ENCODE measurements at regions not wholly inside any gene's neighbourhood (a gene's known extent, or its start where the extent isn't known, plus 50 kb on each side); places are given as distances from the start of the nearest gene placed in this dataset.
A peak's percentile ranks its signal among the peaks of the same experiment; 100 is the strongest.
"Not testable (repeated sequence)": the region's sequence is repeated elsewhere in the genome, so short reads cannot be mapped to it uniquely, and the experiment has no call there.

DNA sequence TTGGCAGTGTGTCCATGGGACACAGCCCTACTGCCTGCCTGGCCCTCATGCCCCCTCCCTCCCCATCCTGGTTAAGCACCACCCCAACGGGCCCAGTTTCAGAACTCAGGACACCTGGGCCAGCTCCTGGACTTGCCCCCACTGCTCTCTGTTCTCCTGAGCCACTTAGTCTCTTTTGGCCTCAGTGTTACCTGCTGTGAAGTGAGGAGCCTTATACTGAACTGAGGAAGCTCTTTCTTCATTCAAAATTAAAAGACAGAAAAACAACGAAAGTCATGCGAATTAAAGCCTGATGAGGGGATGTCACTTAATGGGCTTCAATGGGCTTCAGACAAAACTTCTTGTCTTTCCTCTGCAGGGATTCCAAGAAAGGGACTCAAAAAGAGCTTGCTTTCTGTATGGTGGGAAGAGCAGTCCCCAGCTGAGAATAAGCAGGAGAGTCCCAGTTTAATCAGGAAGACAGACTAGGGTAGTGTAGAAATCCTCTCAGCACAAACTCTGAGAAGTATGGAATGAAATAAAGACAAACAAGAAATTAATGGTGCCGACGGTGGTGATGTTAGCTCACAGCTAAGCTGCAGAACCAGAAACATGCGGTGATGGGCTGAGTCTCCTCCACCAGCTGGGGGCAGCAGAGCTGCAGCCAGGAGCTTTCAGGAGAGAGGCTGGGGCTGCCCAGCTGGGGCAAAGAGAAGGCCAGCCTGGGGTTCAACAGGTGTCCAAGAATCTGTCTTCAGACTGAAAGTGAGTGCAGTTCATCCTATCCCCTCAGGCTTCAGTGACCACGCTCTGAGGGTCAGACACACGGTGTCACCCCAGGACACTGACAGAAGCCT lies 101.0 kb downstream of the GGTLC2 start:
- DNase-seq = peak; percentile 16 to 61

GRCh38 chr22:22746061-22746962 lies 101.9 kb downstream of the GGTLC2 start:
- DNase-seq = no peak

- DNase-seq = peak in 1 of 2 experiments; percentile 44
Observed at GRCh38 chr22:22746963-22747933, 102.8 kb downstream of the GGTLC2 start.

GRCh38 chr22:22748297-22748743 lies 103.9 kb downstream of the GGTLC2 start:
- DNase-seq = peak in 1 of 2 experiments; percentile 46

- no peak for DNase-seq
Observed at GRCh38 chr22:22748756-22749155, 104.3 kb downstream of the GGTLC2 start.

DNA sequence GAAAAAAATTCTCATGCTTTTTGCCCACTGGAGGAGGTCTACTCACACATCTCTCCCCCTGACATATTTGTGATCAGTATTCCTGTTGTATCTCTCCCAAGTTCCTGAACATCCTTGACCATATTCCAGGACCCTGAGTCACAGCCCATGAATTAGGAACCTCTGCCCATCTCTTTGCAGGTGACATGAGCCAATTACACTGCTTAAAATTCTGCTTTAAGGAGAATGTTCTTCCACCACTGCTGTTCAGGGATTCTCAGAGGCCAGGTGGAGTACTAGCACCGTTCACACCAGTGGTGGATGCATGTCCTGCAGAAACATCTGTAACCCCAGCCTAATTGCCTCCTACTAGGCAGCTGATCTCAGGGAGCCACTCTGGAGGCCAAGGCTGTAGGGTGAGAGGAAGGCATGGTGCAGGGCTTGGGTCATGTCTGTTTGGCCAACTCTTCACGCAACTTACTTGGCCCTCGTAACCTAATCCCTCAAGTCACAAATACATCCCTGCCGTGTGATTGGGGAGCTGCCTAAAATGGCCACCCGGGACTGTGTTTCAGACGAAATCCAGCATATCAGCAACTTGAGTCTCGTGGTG lies 104.8 kb downstream of the GGTLC2 start:
- DNase-seq = no peak

GRCh38 chr22:22750335-22751042 lies 106.1 kb downstream of the GGTLC2 start:
- no peak for DNase-seq

- DNase-seq = no peak
Observed at GRCh38 chr22:22751043-22751603, 106.7 kb downstream of the GGTLC2 start.

DNA sequence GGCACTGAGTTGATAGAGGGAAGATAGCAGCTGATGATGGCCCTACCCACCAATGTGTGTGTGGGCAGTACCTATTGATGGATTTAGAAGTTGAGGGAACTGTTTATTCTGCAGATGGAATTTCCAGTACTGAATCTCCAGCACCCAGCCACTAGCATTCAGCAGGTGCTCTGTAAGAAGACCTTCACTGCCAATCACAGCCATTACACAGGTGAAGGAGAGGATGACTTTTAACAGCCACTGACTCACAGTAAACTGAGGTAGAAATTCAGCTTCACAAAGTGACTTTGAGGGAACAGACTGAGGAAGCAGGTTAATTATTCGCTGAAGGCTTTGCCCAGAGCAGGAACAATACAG lies 107.8 kb downstream of the GGTLC2 start:
- DNase-seq = no peak

- no peak for DNase-seq
Observed at GRCh38 chr22:22752556-22753477, 108.4 kb downstream of the GGTLC2 start.

DNA sequence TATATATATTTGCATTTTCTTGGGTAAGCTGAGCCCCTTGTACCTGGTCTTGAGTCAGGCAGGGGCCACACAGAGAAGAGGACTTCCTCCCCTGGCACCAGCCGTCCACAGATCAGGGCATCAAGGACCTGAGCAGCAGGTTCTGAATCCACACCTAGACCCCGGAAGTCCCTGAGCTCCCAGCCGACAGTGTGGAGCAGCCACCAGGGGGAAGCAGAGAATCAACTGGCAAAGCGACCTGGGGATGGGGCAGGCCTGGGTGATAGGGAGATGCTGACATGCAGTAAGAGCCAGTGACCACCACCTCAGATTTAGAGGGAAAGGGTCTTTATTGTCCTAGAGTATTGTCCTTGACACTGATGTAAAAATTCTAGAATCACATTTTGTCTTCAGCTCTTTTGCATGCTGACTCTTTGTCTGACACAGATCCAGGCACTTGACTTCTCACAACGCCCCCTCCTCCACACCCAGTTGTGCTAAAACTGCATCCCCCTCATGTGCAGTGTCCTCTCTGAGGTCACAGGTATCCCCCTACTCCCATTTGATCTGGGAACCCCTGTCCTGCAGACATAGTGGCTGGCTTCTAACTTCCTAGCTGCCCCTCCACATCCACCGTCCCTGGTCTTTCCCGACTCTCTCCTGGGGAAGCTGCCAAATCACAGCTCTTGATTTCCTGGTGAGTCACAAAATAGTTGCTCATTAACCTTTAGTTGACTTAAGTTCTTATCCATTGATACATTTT lies 109.3 kb downstream of the GGTLC2 start:
- peak; percentile 40 to 65 for DNase-seq

GRCh38 chr22:22754268-22754657 lies 109.8 kb downstream of the GGTLC2 start:
- no peak for DNase-seq

- DNase-seq = no peak
Observed at GRCh38 chr22:22754961-22755777, 110.8 kb downstream of the GGTLC2 start.

DNA sequence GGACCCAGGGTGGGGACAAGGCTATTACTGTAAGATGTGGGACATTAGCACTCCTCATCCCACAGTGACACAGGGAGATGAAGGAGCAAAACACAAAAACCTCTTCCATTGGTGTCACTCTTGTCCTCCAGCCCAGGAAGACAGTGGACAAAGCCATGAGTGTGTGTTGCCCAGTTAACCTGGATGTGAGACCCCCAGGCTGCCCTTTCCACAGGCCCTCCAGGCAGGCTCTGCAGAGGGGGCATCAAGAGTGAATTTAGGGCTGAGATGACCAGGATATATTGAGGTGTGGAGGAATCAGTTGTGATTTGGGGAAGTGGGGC lies 111.3 kb downstream of the GGTLC2 start:
- DNase-seq = no peak

DNA sequence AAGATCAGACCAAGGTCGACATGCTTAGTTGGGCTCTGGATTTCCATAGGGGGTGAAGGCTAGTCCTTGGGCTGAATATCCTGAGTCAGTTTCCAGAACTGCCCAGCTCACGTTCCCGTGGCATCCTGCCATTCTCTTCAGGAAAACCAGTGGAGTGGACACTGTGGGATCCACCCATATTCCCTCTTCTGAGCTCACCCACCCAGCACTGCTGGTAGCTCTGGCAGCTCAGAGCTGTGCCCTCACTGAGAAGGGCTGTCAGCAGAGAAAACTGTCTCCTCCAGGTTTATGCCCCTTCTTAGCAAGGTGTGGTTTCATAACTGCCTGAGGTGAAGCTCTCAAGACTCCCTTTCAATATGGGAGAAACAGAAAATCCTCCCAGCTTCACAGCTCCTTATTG lies 111.7 kb downstream of the GGTLC2 start:
- no peak for DNase-seq

GRCh38 chr22:22756551-22757201 lies 112.3 kb downstream of the GGTLC2 start:
- DNase-seq = not testable (repeated sequence)

DNA sequence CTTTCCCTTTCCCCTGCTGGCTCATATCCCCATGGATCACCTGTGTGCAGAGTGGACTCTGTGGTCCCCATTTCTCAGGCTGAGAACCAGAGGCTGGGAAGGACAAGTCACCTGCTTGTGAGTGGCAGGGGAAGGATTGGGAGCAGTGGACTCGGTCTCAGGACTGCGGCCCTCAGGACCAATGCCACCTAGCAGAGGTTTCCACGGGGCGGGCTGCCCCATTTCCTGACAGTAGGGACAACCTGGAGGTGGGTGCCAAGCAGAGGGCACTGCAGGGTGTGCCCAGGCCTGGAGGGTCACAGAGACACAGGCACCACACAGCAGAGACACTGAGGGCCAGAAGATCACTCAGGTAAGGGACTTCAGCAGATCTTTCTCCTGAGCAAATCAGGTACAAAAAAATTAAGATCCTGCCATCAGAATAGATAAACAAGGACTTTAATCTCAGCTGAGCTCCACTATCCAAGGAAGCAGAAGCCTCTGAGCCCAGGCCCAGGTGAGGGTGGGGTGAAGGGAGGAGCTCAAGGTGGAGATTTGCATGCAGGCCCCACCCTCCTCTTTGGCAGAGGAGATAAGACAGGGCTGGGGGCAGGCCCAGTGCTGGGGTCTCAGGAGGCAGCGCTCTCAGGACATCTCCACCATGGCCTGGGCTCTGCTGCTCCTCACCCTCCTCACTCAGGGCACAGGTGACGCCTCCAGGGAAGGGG lies 113.8 kb downstream of the GGTLC2 start:
- not testable (repeated sequence) for DNase-seq
